ENCODE measurements at regions not wholly inside any gene's neighbourhood (a gene's known extent, or its start where the extent isn't known, plus 50 kb on each side); places are given as distances from the start of the nearest gene placed in this dataset.

GRCh38 chr16:73563709-73564108, 515.8 kb upstream of the ZFHX3 start:
- Histone ChIP-seq H3K4me3 (ENCODE audit: low read length) (no peak overlapping the region), H3K36me3 (ENCODE audit: control insufficient read depth, insufficient read depth, low read length) (no peaks in the 10 kb centered on the region), H3K27me3 (ENCODE audit: control insufficient read depth, insufficient read depth, low read length, poor library complexity, severe bottlenecking) (no peaks in the 10 kb centered on the region), H3K9ac (ENCODE audit: extremely low read depth, low read length, poor library complexity, severe bottlenecking) (no peak overlapping the region), H3K27ac (ENCODE audit: low read depth, low read length) (no peak overlapping the region), H3K4me1 (ENCODE audit: control insufficient read depth, insufficient read depth, low read length) (no peaks in the 10 kb centered on the region), H3K9me3 (ENCODE audit: control insufficient read depth, low read length) (no peaks in the 10 kb centered on the region)
- H3K9me3 Mint-ChIP-seq: no peaks in the 10 kb centered on the region
- H3K36me3 Mint-ChIP-seq (ENCODE audit: low read depth): no peaks in the 10 kb centered on the region
- H3K27me3 Mint-ChIP-seq (ENCODE audit: insufficient read depth): no peaks in the 10 kb centered on the region
- 100% methylated on average over 2 to 3 of the region's 3 CpGs for WGBS, 2 experiments (ENCODE audit: insufficient coverage in 1 of 2, insufficient read length in 1 of 2)
- TF ChIP-seq CTCF (conservative IDR thresholded peaks at IDR 0.05): no peak
- no peak for DNase-seq
- H3K4me3 Mint-ChIP-seq: no peak overlapping the region
- H3K4me1 Mint-ChIP-seq: peaks cover 10% of the 10 kb centered on the region
- no peak overlapping the region for H3K27ac Mint-ChIP-seq

- no peak overlapping the region for H3K27ac ChIP-seq (ENCODE audit: low read depth, low read length)
- no peak overlapping the region for H3K27ac Mint-ChIP-seq
- peaks cover 3% of the 10 kb centered on the region for H3K27me3 Mint-ChIP-seq (ENCODE audit: insufficient read depth)
Observed at GRCh38 chr16:73560497-73560896, 512.6 kb upstream of the ZFHX3 start.

GRCh38 chr16:73558219-73558618, 510.3 kb upstream of the ZFHX3 start:
- H3K4me1 ChIP-seq (ENCODE audit: control insufficient read depth, insufficient read depth, low read length): peaks cover under 1% of the 10 kb centered on the region
- no peaks in the 10 kb centered on the region for H3K9me3 ChIP-seq (ENCODE audit: control insufficient read depth, low read length)

More at GRCh38 chr16:73560497-73560896, 512.6 kb upstream of the ZFHX3 start:
- Histone ChIP-seq H3K4me3 (ENCODE audit: low read length) (no peak overlapping the region), H3K4me1 (ENCODE audit: control insufficient read depth, insufficient read depth, low read length) (no peaks in the 10 kb centered on the region), H3K27me3 (ENCODE audit: control insufficient read depth, insufficient read depth, low read length, poor library complexity, severe bottlenecking) (no peaks in the 10 kb centered on the region), H3K9ac (ENCODE audit: extremely low read depth, low read length, poor library complexity, severe bottlenecking) (no peak overlapping the region), H3K36me3 (ENCODE audit: control insufficient read depth, insufficient read depth, low read length) (no peaks in the 10 kb centered on the region), H3K9me3 (ENCODE audit: control insufficient read depth, low read length) (no peaks in the 10 kb centered on the region)
- WGBS, 2 experiments (ENCODE audit: insufficient coverage in 1 of 2, insufficient read length in 1 of 2): 62 to 73% methylated on average over 6 to 7 of the region's 7 CpGs
- Mint-ChIP-seq H3K4me1 (peaks cover 10% of the 10 kb centered on the region), H3K4me3 (no peak overlapping the region), H3K9me3 (no peaks in the 10 kb centered on the region), H3K36me3 (ENCODE audit: low read depth) (no peaks in the 10 kb centered on the region)
- TF ChIP-seq CTCF (conservative IDR thresholded peaks at IDR 0.05): no peak
- DNase-seq: no peak

More at GRCh38 chr16:73558219-73558618, 510.3 kb upstream of the ZFHX3 start:
- H3K9ac ChIP-seq (ENCODE audit: extremely low read depth, low read length, poor library complexity, severe bottlenecking): no peak overlapping the region
- Mint-ChIP-seq H3K27ac (no peak overlapping the region), H3K4me3 (no peak overlapping the region), H3K4me1 (peaks cover 10% of the 10 kb centered on the region), H3K27me3 (ENCODE audit: insufficient read depth) (peaks cover 10% of the 10 kb centered on the region), H3K9me3 (no peaks in the 10 kb centered on the region), H3K36me3 (ENCODE audit: low read depth) (no peaks in the 10 kb centered on the region)
- no peak overlapping the region for H3K27ac ChIP-seq (ENCODE audit: low read depth, low read length)
- WGBS, 2 experiments (ENCODE audit: insufficient coverage in 1 of 2, insufficient read length in 1 of 2): 90 to 100% methylated on average over 4 to 7 of the region's 7 CpGs
- DNase-seq: no peak
- no peaks in the 10 kb centered on the region for H3K27me3 ChIP-seq (ENCODE audit: control insufficient read depth, insufficient read depth, low read length, poor library complexity, severe bottlenecking)
- TF ChIP-seq CTCF (conservative IDR thresholded peaks at IDR 0.05): no peak
- no peaks in the 10 kb centered on the region for H3K36me3 ChIP-seq (ENCODE audit: control insufficient read depth, insufficient read depth, low read length)
- no peak overlapping the region for H3K4me3 ChIP-seq (ENCODE audit: low read length)

Measured in endodermal cell (in vitro differentiated cells).